GM23248 (cell line): ENCODE measurements at regions not wholly inside any gene's neighbourhood (a gene's known extent, or its start where the extent isn't known, plus 50 kb on each side); places are given as distances from the start of the nearest gene placed in this dataset.

ENCODE experiments used
- EZH2 ChIP-seq: fragments of 200-600 bp; sonication (generic); IDR thresholded peaks from 2 replicates; pipeline ENCODE4 v1.6.1; 2018; ENCODE audit warnings: antibody characterized with exemption, mild to moderate bottlenecking; ENCODE audit not compliant: insufficient read depth, poor library complexity, severe bottlenecking
- EZH2phosphoT487 ChIP-seq: fragments of 200-600 bp; sonication (generic); IDR thresholded peaks from 2 replicates; pipeline ENCODE4 v1.6.1; 2018; ENCODE audit warnings: antibody characterized with exemption, moderate library complexity, mild to moderate bottlenecking, low read depth; ENCODE audit not compliant: insufficient read depth

GRCh38 chr15:70491641-70492040 lies 271.7 kb downstream of the UACA start:
- TF ChIP-seq EZH2phosphoT487 (no peak), EZH2 (no peak)
